ENCODE measurements at regions not wholly inside any gene's neighbourhood (a gene's known extent, or its start where the extent isn't known, plus 50 kb on each side); places are given as distances from the start of the nearest gene placed in this dataset.

GRCh38 chr7:110521357-110521911 lies 569.5 kb upstream of the LRRN3 start:
- Histone ChIP-seq H3K27ac (ENCODE audit: low read depth in 1 of 2, low read length in 2 of 2) (peak overlapping the region; percentile 76 to 84), H3K9me3 (ENCODE audit: control insufficient read depth in 4 of 4, low read length in 3 of 4) (no peaks in the 10 kb centered on the region), H3K4me3 (ENCODE audit: low read depth in 1 of 3, low read length in 3 of 3) (peak overlapping the region in 1 of 3 donors; percentile 29), H3K9ac (ENCODE audit: low read depth in 1 of 2, low read length in 2 of 2) (no peak overlapping the region), H3K4me1 (ENCODE audit: control insufficient read depth in 4 of 4, insufficient read depth in 4 of 4, low read length in 3 of 4) (peaks cover 0 to 34% (median 17%) of the 10 kb centered on the region in 4 donors), H3K36me3 (ENCODE audit: control insufficient read depth in 4 of 4, insufficient read depth in 3 of 4, low read depth in 1 of 4, low read length in 3 of 4) (no peaks in the 10 kb centered on the region), H3K27me3 (ENCODE audit: control insufficient read depth in 4 of 4, insufficient read depth in 4 of 4, low read length in 3 of 4) (no peaks in the 10 kb centered on the region)
- TF ChIP-seq HNF4G (IDR thresholded peaks at IDR 0.05) (peak; percentile 28), SP1 (IDR thresholded peaks at IDR 0.05) (peak; percentile 73), FOXA2 (IDR thresholded peaks at IDR 0.05) (peak; percentile 36), TAF1 (conservative IDR thresholded peaks at IDR 0.05) (no peak), MAX (IDR thresholded peaks at IDR 0.05) (no peak), HNF4A (conservative IDR thresholded peaks at IDR 0.05) (peak; percentile 80 to 82), JUND (IDR thresholded peaks at IDR 0.05) (peak in 1 of 2 donors; percentile 19), YY1 (IDR thresholded peaks at IDR 0.05) (peak; percentile 41), ZBTB33 (IDR thresholded peaks at IDR 0.05) (peak; percentile 54), CTCF (IDR thresholded peaks at IDR 0.05; ENCODE audit: low read depth, low read length, missing input control) (no peak), REST (IDR thresholded peaks at IDR 0.05) (peak; percentile 15), RXRA (IDR thresholded peaks at IDR 0.05) (peak; percentile 50 to 71), GABPA (IDR thresholded peaks at IDR 0.05 in 1 of 2, conservative IDR thresholded peaks at IDR 0.05 in 1 of 2) (no peak), FOXA1 (IDR thresholded peaks at IDR 0.05) (no peak)
- 29% methylated on average over 8 of the region's 8 CpGs for WGBS
- no peak for DNase-seq (ENCODE audit: low spot score)

- H3K27me3 ChIP-seq (ENCODE audit: control insufficient read depth in 4 of 4, insufficient read depth in 4 of 4, low read length in 3 of 4): no peaks in the 10 kb centered on the region
- DNase-seq (ENCODE audit: low spot score): no peak
- H3K4me1 ChIP-seq (ENCODE audit: control insufficient read depth in 4 of 4, insufficient read depth in 4 of 4, low read length in 3 of 4): peaks cover 0 to 30% (median 17%) of the 10 kb centered on the region in 4 donors
- peak overlapping the region; percentile 84 to 88 for H3K27ac ChIP-seq (ENCODE audit: low read depth in 1 of 2, low read length in 2 of 2)
- no peaks in the 10 kb centered on the region for H3K36me3 ChIP-seq (ENCODE audit: control insufficient read depth in 4 of 4, insufficient read depth in 3 of 4, low read depth in 1 of 4, low read length in 3 of 4)
- H3K4me3 ChIP-seq (ENCODE audit: low read depth in 1 of 3, low read length in 3 of 3): no peak overlapping the region
- H3K9me3 ChIP-seq (ENCODE audit: control insufficient read depth in 4 of 4, low read length in 3 of 4): no peaks in the 10 kb centered on the region
- 47% methylated on average over 5 of the region's 5 CpGs for WGBS
- H3K9ac ChIP-seq (ENCODE audit: low read depth in 1 of 2, low read length in 2 of 2): peak overlapping the region in 1 of 2 donors; percentile 60
- no peak for TF ChIP-seq HNF4G (IDR thresholded peaks at IDR 0.05)
- no peak for TF ChIP-seq ZBTB33 (IDR thresholded peaks at IDR 0.05)
- no peak for TF ChIP-seq MAX (IDR thresholded peaks at IDR 0.05)
- TF ChIP-seq EGR1 (IDR thresholded peaks at IDR 0.05; ENCODE audit: low read depth in 2 of 2): no peak
- TF ChIP-seq YY1 (IDR thresholded peaks at IDR 0.05): no peak
- no peak for TF ChIP-seq HNF4A (conservative IDR thresholded peaks at IDR 0.05)
- no peak for TF ChIP-seq ATF3 (IDR thresholded peaks at IDR 0.05)
- no peak for TF ChIP-seq NR2F2 (IDR thresholded peaks at IDR 0.05)
- no peak for TF ChIP-seq SP1 (IDR thresholded peaks at IDR 0.05)
- TF ChIP-seq RXRA (IDR thresholded peaks at IDR 0.05): no peak
- no peak for TF ChIP-seq JUND (IDR thresholded peaks at IDR 0.05)
- no peak for TF ChIP-seq RAD21 (IDR thresholded peaks at IDR 0.05)
Observed at GRCh38 chr7:110522061-110522760, 568.7 kb upstream of the LRRN3 start.

Measured in liver (tissue), 8 donors.